ENCODE measurements at regions not wholly inside any gene's neighbourhood (a gene's known extent, or its start where the extent isn't known, plus 50 kb on each side); places are given as distances from the start of the nearest gene placed in this dataset.

GRCh38 chr14:60566101-60566500, 57.2 kb downstream of the SIX6 start (continued):
- TF ChIP-seq CTCFL (IDR thresholded peaks at IDR 0.05; ENCODE audit: borderline replicate concordance, insufficient read depth, low read depth, low read length, poor library complexity, severe bottlenecking) (no peak), TOE1 (IDR thresholded peaks at IDR 0.05; ENCODE audit: borderline replicate concordance) (no peak), TOE1 (CRISPR knock-in tag; IDR thresholded peaks at IDR 0.05; ENCODE audit: borderline replicate concordance, low read depth) (no peak), CUX1 (CRISPR knock-in tag; IDR thresholded peaks at IDR 0.05) (no peak)

All from K562 (cell line).